HepG2 (cell line): ENCODE measurements at regions not wholly inside any gene's neighbourhood (a gene's known extent, or its start where the extent isn't known, plus 50 kb on each side); places are given as distances from the start of the nearest gene placed in this dataset.

Experiments
- ATAC-seq: fragments of 200-7000 bp; cut with Tn5 transposase; 3 replicates; pipeline ENCODE4 v1.9.1; 2020; ENCODE audit warnings: mild to moderate bottlenecking, moderate library complexity
- BruUV-seq: library from RNA; stranded (reverse); fragments of 400-500 nt; replicated peaks from 2 replicates; lab custom pipeline; 2021; lab: Mats Ljungman, UMichigan
- CTCF ChIA-PET: fragments of 300-600 bp; formaldehyde crosslinking; extraction: SDS; loops from one replicate; lab custom pipeline; 2021; ENCODE audit warnings: low total read pairs, inconsistent platforms, low intra/inter-chr PET ratio; lab: Yijun Ruan, JAX
- POLR2A ChIA-PET: fragments of 350-600 bp; sonication (Branson Sonifier 250); formaldehyde crosslinking; loops from one replicate; lab custom pipeline; 2020; ENCODE audit warnings: antibody characterized with exemption, inconsistent platforms; lab: Yijun Ruan, JAX
- DNase-seq: peaks from one replicate; pipeline ENCODE4 v3.0.0-alpha.2; 2015; ENCODE audit warnings: low spot score
- FAIRE-seq: peaks from 3 replicates; lab custom pipeline; 2011; peaks lifted over from hg19 to GRCh38; lab: Jason Lieb, UNC
- H2AFZ ChIP-seq: one replicate; pipeline ENCODE4 v1.6.1; 2011; ENCODE audit warnings: low read length, inconsistent platforms
- H3K27ac ChIP-seq: fragments of 300-600 bp; 3 replicates; pipeline ENCODE4 v1.8.0; 2011; ENCODE audit warnings: mixed run types, mild to moderate bottlenecking, mixed read lengths, low read length, inconsistent platforms; ENCODE audit not compliant: insufficient read depth; ENCODE audit errors: extremely low read length
- H3K27me3 ChIP-seq, 2 experiments: fragments of 200-600 bp in 1 of 2; 2 replicates in 1 of 2; 3 replicates in 1 of 2; pipeline versions ENCODE4 v1.6.0 to v1.8.0; 2011; ENCODE audit warnings: low read length in 2 of 2, mild to moderate bottlenecking in 2 of 2, moderate library complexity in 2 of 2, inconsistent platforms in 1 of 2; ENCODE audit not compliant: insufficient read depth in 2 of 2, control insufficient read depth in 1 of 2
- H3K36me3 ChIP-seq, 2 experiments: fragments of 200-600 bp in 1 of 2; replicated peaks in 1 of 2; 2 replicates in 1 of 2; 3 replicates in 1 of 2; pipeline versions ENCODE4 v1.5.1 to v1.8.0; 2011; ENCODE audit warnings: low read length in 2 of 2, inconsistent platforms in 1 of 2; ENCODE audit not compliant: insufficient read depth in 2 of 2, control insufficient read depth in 1 of 2
- H3K4me1 ChIP-seq: 2 replicates; pipeline ENCODE4 v1.5.1; 2012; ENCODE audit warnings: low read length, inconsistent platforms; ENCODE audit not compliant: insufficient read depth
- H3K4me2 ChIP-seq: 2 replicates; pipeline ENCODE4 v1.6.0; 2011; ENCODE audit warnings: low read depth, low read length, inconsistent platforms
- H3K4me3 ChIP-seq, 3 experiments: fragments of 200-600 bp in 1 of 3; sonication (generic), shearing (Covaris generic) in 1 of 3; replicated peaks in 1 of 3; 2 replicates each; pipeline ENCODE4 v1.5.1; 2011 to 2016; ENCODE audit warnings: low read length in 3 of 3, inconsistent platforms in 2 of 3, low read depth in 2 of 3, mild to moderate bottlenecking in 2 of 3, control low read depth in 1 of 3, mixed read lengths in 1 of 3; ENCODE audit not compliant: insufficient read depth in 1 of 3
- H3K79me2 ChIP-seq: one replicate; pipeline ENCODE4 v1.6.1; 2011; ENCODE audit warnings: low read length, inconsistent platforms; ENCODE audit not compliant: insufficient read depth
- H3K9ac ChIP-seq: 2 replicates; pipeline ENCODE4 v1.6.0; 2011; ENCODE audit warnings: mild to moderate bottlenecking, low read depth, low read length, inconsistent platforms; ENCODE audit not compliant: insufficient read depth
- H3K9me3 ChIP-seq: 2 replicates; pipeline ENCODE4 v1.5.1; 2012; ENCODE audit warnings: mild to moderate bottlenecking, low read length
- H4K20me1 ChIP-seq: 2 replicates; pipeline ENCODE4 v1.6.0; 2011; ENCODE audit warnings: inconsistent platforms, mild to moderate bottlenecking, low read length, moderate library complexity; ENCODE audit not compliant: insufficient read depth
- ATF1 ChIP-seq: IDR thresholded peaks from 2 replicates; pipeline ENCODE4 v1.6.1; 2016; ENCODE audit warnings: mild to moderate bottlenecking, control low read depth
- BHLHE40 ChIP-seq: IDR thresholded peaks from 2 replicates; pipeline ENCODE4 v1.6.1; 2011; ENCODE audit warnings: low read length, improper control_type of control experiment
- CSRNP2 ChIP-seq: sonication (generic); formaldehyde crosslinking; conservative IDR thresholded peaks from 2 replicates; pipeline ENCODE4 v1.8.0; 2022; ENCODE audit warnings: low read depth, missing genetic modification reagents
- FOXK2 ChIP-seq: fragments of 450-650 bp; IDR thresholded peaks from 2 replicates; pipeline ENCODE4 v1.6.1; 2016
- HIVEP1 ChIP-seq: sonication (generic); formaldehyde crosslinking; IDR thresholded peaks from 2 replicates; pipeline ENCODE4 v1.4.0; 2020; ENCODE audit warnings: mild to moderate bottlenecking, missing genetic modification reagents
- ISL2 ChIP-seq: sonication (generic); formaldehyde crosslinking; IDR thresholded peaks from 2 replicates; pipeline ENCODE4 v1.5.0; 2020; ENCODE audit warnings: missing genetic modification reagents
- KDM1A ChIP-seq: IDR thresholded peaks from 2 replicates; pipeline ENCODE4 v1.6.1; 2016; ENCODE audit warnings: missing compliant biosample characterization
- NCOA2 ChIP-seq: sonication (generic); formaldehyde crosslinking; IDR thresholded peaks from 2 replicates; pipeline ENCODE4 v1.8.0; 2022; ENCODE audit warnings: inconsistent platforms
- NFIB ChIP-seq: sonication (generic); formaldehyde crosslinking; IDR thresholded peaks from 2 replicates; pipeline ENCODE4 v1.9.0; 2021; ENCODE audit warnings: missing genetic modification reagents, mild to moderate bottlenecking, borderline replicate concordance
- PPARG ChIP-seq: conservative IDR thresholded peaks from 2 replicates; pipeline ENCODE4 v1.6.1; 2016; ENCODE audit warnings: missing biosample characterization, missing genetic modification reagents
- ZNF24 ChIP-seq: fragments of 450-650 bp; IDR thresholded peaks from 2 replicates; pipeline ENCODE4 v1.6.1; 2017; ENCODE audit warnings: antibody characterized with exemption, mild to moderate bottlenecking
- ZNF280B ChIP-seq: sonication (generic); formaldehyde crosslinking; IDR thresholded peaks from 2 replicates; pipeline ENCODE4 v1.5.0; 2020; ENCODE audit warnings: missing genetic modification reagents, mild to moderate bottlenecking, borderline replicate concordance
- ZNF468 ChIP-seq: sonication (generic); formaldehyde crosslinking; IDR thresholded peaks from 2 replicates; pipeline ENCODE4 v1.8.0; 2022; ENCODE audit warnings: mild to moderate bottlenecking, moderate library complexity, missing genetic modification reagents
- ZNF546 ChIP-seq: sonication (generic); formaldehyde crosslinking; conservative IDR thresholded peaks from 2 replicates; pipeline ENCODE4 v1.8.1; 2023; ENCODE audit warnings: mild to moderate bottlenecking, missing genetic modification reagents
- ZNF564 ChIP-seq: sonication (generic); formaldehyde crosslinking; IDR thresholded peaks from 2 replicates; pipeline ENCODE4 v1.8.1; 2023; ENCODE audit warnings: mild to moderate bottlenecking, missing genetic modification reagents
- ZNF784 ChIP-seq: sonication (generic); formaldehyde crosslinking; IDR thresholded peaks from 2 replicates; pipeline ENCODE4 v1.5.1; 2020; ENCODE audit warnings: missing genetic modification reagents, mild to moderate bottlenecking, borderline replicate concordance
- WGBS: methylation state at CpG from one replicate; pipeline ENCODE4 v1.1.6; 2017; ENCODE audit warnings: low lambda C conversion rate; 5-methylcytosine and 5-hydroxymethylcytosine counted together
- in situ Hi-C: cut with HindIII; loops from 2 replicates; pipeline ENCODE4 v1.10.0; 2017; ENCODE audit warnings: low pct_unique_long_range_greater_than_20kb; ENCODE audit not compliant: extremely low pct_ligation_motif_present
- intact Hi-C: fragments of 100-400 bp; cut with micrococcal nuclease; formaldehyde crosslinking; loops from one replicate; pipeline ENCODE4 v1.10.0; 2022; ENCODE audit not compliant: unreplicated experiment
- TF ChIP-seq, protein P1 (sequence below): IDR thresholded peaks from 2 replicates; pipeline ENCODE4 v1.6.1; 2012; ENCODE audit warnings: low read length, improper control_type of control experiment
- TF ChIP-seq, protein P2 (sequence below): sonication (generic); formaldehyde crosslinking; IDR thresholded peaks from 2 replicates; pipeline ENCODE4 v1.4.0; 2020; ENCODE audit warnings: low read depth, mild to moderate bottlenecking, missing genetic modification reagents

GRCh38 chr18:25561918-25562317, 210.0 kb upstream of the ZNF521 start (continued):
- TF ChIP-seq ZNF784 (CRISPR knock-in tag) = no peak
- TF ChIP-seq ISL2 (CRISPR knock-in tag) = no peak
- no peak for TF ChIP-seq PPARG (CRISPR knock-in tag)

GRCh38 chr18:25560369-25560768, 208.4 kb upstream of the ZNF521 start:
- Histone ChIP-seq H3K4me3 (no peak overlapping the region), H3K27ac (no peak overlapping the region), H2AFZ (no peak overlapping the region), H3K9ac (no peak overlapping the region), H4K20me1 (no peaks in the 10 kb centered on the region), H3K36me3 (no peaks in the 10 kb centered on the region), H3K4me2 (no peak overlapping the region), H3K27me3 (no peaks in the 10 kb centered on the region), H3K4me1 (no peaks in the 10 kb centered on the region), H3K79me2 (no peaks in the 10 kb centered on the region), H3K9me3 (no peaks in the 10 kb centered on the region)
- BruUV-seq = no TSS peak
- 3% methylated on average over 4 of the region's 4 CpGs for WGBS
- no peak for TF ChIP-seq ZNF280B (CRISPR knock-in tag)
- no peak for TF ChIP-seq KDM1A (CRISPR knock-in tag)
- TF ChIP-seq, protein P1, sequence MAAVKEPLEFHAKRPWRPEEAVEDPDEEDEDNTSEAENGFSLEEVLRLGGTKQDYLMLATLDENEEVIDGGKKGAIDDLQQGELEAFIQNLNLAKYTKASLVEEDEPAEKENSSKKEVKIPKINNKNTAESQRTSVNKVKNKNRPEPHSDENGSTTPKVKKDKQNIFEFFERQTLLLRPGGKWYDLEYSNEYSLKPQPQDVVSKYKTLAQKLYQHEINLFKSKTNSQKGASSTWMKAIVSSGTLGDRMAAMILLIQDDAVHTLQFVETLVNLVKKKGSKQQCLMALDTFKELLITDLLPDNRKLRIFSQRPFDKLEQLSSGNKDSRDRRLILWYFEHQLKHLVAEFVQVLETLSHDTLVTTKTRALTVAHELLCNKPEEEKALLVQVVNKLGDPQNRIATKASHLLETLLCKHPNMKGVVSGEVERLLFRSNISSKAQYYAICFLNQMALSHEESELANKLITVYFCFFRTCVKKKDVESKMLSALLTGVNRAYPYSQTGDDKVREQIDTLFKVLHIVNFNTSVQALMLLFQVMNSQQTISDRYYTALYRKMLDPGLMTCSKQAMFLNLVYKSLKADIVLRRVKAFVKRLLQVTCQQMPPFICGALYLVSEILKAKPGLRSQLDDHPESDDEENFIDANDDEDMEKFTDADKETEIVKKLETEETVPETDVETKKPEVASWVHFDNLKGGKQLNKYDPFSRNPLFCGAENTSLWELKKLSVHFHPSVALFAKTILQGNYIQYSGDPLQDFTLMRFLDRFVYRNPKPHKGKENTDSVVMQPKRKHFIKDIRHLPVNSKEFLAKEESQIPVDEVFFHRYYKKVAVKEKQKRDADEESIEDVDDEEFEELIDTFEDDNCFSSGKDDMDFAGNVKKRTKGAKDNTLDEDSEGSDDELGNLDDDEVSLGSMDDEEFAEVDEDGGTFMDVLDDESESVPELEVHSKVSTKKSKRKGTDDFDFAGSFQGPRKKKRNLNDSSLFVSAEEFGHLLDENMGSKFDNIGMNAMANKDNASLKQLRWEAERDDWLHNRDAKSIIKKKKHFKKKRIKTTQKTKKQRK = no peak
- TF ChIP-seq, protein P2, sequence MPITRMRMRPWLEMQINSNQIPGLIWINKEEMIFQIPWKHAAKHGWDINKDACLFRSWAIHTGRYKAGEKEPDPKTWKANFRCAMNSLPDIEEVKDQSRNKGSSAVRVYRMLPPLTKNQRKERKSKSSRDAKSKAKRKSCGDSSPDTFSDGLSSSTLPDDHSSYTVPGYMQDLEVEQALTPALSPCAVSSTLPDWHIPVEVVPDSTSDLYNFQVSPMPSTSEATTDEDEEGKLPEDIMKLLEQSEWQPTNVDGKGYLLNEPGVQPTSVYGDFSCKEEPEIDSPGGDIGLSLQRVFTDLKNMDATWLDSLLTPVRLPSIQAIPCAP = no peak
- TF ChIP-seq ZNF24 = no peak
- no peak for TF ChIP-seq BHLHE40
- TF ChIP-seq HIVEP1 (CRISPR knock-in tag) = no peak
- no peak for TF ChIP-seq FOXK2
- no peak for TF ChIP-seq NCOA2 (CRISPR knock-in tag)
- TF ChIP-seq NFIB (CRISPR knock-in tag) = no peak
- no peak for TF ChIP-seq ZNF546
- no peak for TF ChIP-seq ISL2 (CRISPR knock-in tag)
- TF ChIP-seq ZNF468 (CRISPR knock-in tag) = no peak
- TF ChIP-seq ATF1 = no peak
- TF ChIP-seq ZNF564 = no peak
- TF ChIP-seq CSRNP2 (CRISPR knock-in tag) = no peak
- ATAC-seq (no peak), FAIRE-seq (no peak), DNase-seq (no peak)
- ChIA-PET POLR2A (no interaction called here), CTCF (no interaction called here)
- intact Hi-C loops (no loop called here), in situ Hi-C loops (loop anchor here (10.0 to 25.0 kb wide), 2 partner anchors 277 to 334 kb away; no protein-coding TSS in a partner anchor)
